22Rv1 (cell line): ENCODE measurements at regions not wholly inside any gene's neighbourhood (a gene's known extent, or its start where the extent isn't known, plus 50 kb on each side); places are given as distances from the start of the nearest gene placed in this dataset.

ENCODE experiments used
- CTCF ChIP-seq: fragments of 450-650 bp; IDR thresholded peaks from 2 replicates; pipeline ENCODE4 v1.5.1; 2017; ENCODE audit warnings: mild to moderate bottlenecking
- ZFX ChIP-seq: fragments of 450-650 bp; IDR thresholded peaks from 2 replicates; pipeline ENCODE4 v1.6.1; 2017; ENCODE audit warnings: antibody characterized with exemption, borderline replicate concordance

DNA sequence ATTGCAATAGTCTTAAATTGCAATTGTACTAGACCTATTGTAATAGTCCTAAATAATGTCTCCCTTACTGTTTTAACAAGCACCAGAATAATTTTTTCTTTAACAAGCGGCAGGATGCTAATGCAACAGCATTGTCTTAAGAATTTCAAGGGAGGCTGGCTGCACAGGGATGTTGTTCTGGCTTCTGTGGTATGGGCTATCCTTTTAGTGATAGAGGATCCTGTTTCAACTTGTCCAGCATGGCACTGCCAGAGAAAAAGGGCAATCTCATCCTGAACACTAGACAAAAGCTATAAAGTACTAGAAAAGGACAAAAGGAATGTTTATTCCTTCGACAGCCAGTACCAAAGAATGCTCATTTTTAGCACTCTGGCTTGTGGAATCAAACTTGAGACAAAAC, 405.5 kb upstream of the ACTRT1 start:
- TF ChIP-seq CTCF (no peak), ZFX (no peak)
